Neural progenitor cell (in vitro differentiated cells): ENCODE measurements at regions not wholly inside any gene's neighbourhood (a gene's known extent, or its start where the extent isn't known, plus 50 kb on each side); places are given as distances from the start of the nearest gene placed in this dataset.

Experiments used
- DNase-seq: peaks from one replicate; pipeline ENCODE4 v3.0.0-alpha.2; 2016; ENCODE audit warnings: low spot score
- H2AFZ ChIP-seq: fragments of 200-600 bp; sonication (generic); replicated peaks from 2 replicates; pipeline ENCODE4 v1.6.1; 2016; ENCODE audit warnings: antibody characterized with exemption
- H3F3A ChIP-seq: fragments of 200-600 bp; sonication (generic); 2 replicates; pipeline ENCODE4 v1.6.1; 2016; ENCODE audit warnings: antibody characterized with exemption, low read depth
- H3K27ac ChIP-seq: fragments of 200-600 bp; sonication (generic); 2 replicates; pipeline ENCODE4 v1.5.1; 2016; ENCODE audit warnings: mild to moderate bottlenecking
- H3K27me3 ChIP-seq: fragments of 200-600 bp; sonication (generic); 2 replicates; pipeline ENCODE4 v1.6.1; 2016; ENCODE audit warnings: mild to moderate bottlenecking, moderate library complexity
- H3K36me3 ChIP-seq: fragments of 200-600 bp; sonication (generic); 2 replicates; pipeline ENCODE4 v1.5.1; 2016
- H3K4me1 ChIP-seq: fragments of 200-600 bp; sonication (generic); 2 replicates; pipeline ENCODE4 v1.6.1; 2016; ENCODE audit warnings: mixed run types
- H3K4me2 ChIP-seq: fragments of 200-600 bp; sonication (generic); 2 replicates; pipeline ENCODE4 v1.6.1; 2016
- H3K4me3 ChIP-seq: fragments of 200-600 bp; sonication (generic); 2 replicates; pipeline ENCODE4 v1.5.1; 2016
- H3K79me2 ChIP-seq: fragments of 200-600 bp; sonication (generic); 2 replicates; pipeline ENCODE4 v1.6.1; 2016; ENCODE audit warnings: low read depth
- H3K9ac ChIP-seq: fragments of 200-600 bp; sonication (generic); 2 replicates; pipeline ENCODE4 v1.6.1; 2016
- H3K9me3 ChIP-seq: fragments of 200-600 bp; sonication (generic); 2 replicates; pipeline ENCODE4 v1.5.1; 2016; ENCODE audit warnings: low read depth
- H4K20me1 ChIP-seq: fragments of 200-600 bp; sonication (generic); 2 replicates; pipeline ENCODE4 v1.6.1; 2016; ENCODE audit warnings: low read depth
- H3K27ac Mint-ChIP-seq: 3 replicates; pipeline ENCODE4 v1.8.0; 2021; ENCODE audit warnings: mixed read lengths
- H3K27me3 Mint-ChIP-seq: 2 replicates; pipeline ENCODE4 v1.8.0; 2022; ENCODE audit warnings: low read depth, mild to moderate bottlenecking, inconsistent platforms, moderate library complexity, mixed read lengths; ENCODE audit not compliant: insufficient read depth
- H3K36me3 Mint-ChIP-seq: 3 replicates; pipeline ENCODE4 v1.8.0; 2021; ENCODE audit warnings: mixed read lengths
- H3K4me1 Mint-ChIP-seq: 3 replicates; pipeline ENCODE4 v1.8.0; 2021; ENCODE audit warnings: mixed read lengths
- H3K4me3 Mint-ChIP-seq: 3 replicates; pipeline ENCODE4 v1.8.0; 2021; ENCODE audit warnings: mild to moderate bottlenecking, moderate library complexity, mixed read lengths
- H3K9me3 Mint-ChIP-seq: 3 replicates; pipeline ENCODE4 v1.8.0; 2020; ENCODE audit warnings: mixed read lengths
- EZH2 ChIP-seq: fragments of 200-600 bp; sonication (generic); IDR thresholded peaks from 2 replicates; pipeline ENCODE4 v1.6.1; 2017; ENCODE audit warnings: antibody characterized with exemption, mild to moderate bottlenecking, moderate library complexity
- EZH2phosphoT487 ChIP-seq: fragments of 200-600 bp; sonication (generic); IDR thresholded peaks from 2 replicates; pipeline ENCODE4 v1.6.1; 2017; ENCODE audit warnings: antibody characterized with exemption
- TF ChIP-seq, protein P1 (sequence below): fragments of 200-600 bp; sonication (generic); IDR thresholded peaks from 2 replicates; pipeline ENCODE4 v1.5.1; 2017; ENCODE audit warnings: antibody characterized with exemption, mild to moderate bottlenecking

- Histone ChIP-seq H3K4me3 (no peak overlapping the region), H3F3A (no peaks in the 10 kb centered on the region), H4K20me1 (no peaks in the 10 kb centered on the region), H2AFZ (no peak overlapping the region), H3K27me3 (no peaks in the 10 kb centered on the region), H3K4me1 (no peaks in the 10 kb centered on the region), H3K9me3 (peaks cover 26% of the 10 kb centered on the region), H3K4me2 (no peak overlapping the region), H3K27ac (no peak overlapping the region), H3K79me2 (no peaks in the 10 kb centered on the region), H3K36me3 (no peaks in the 10 kb centered on the region), H3K9ac (no peak overlapping the region)
- no peaks in the 10 kb centered on the region for H3K36me3 Mint-ChIP-seq
- H3K9me3 Mint-ChIP-seq, result peaks cover 23% of the 10 kb centered on the region
- no peak for DNase-seq
- no peak overlapping the region for H3K27ac Mint-ChIP-seq
- H3K4me1 Mint-ChIP-seq, result no peaks in the 10 kb centered on the region
- H3K27me3 Mint-ChIP-seq, result peaks cover 3% of the 10 kb centered on the region
- H3K4me3 Mint-ChIP-seq, result no peak overlapping the region
- TF ChIP-seq EZH2, result no peak
- TF ChIP-seq, protein P1, sequence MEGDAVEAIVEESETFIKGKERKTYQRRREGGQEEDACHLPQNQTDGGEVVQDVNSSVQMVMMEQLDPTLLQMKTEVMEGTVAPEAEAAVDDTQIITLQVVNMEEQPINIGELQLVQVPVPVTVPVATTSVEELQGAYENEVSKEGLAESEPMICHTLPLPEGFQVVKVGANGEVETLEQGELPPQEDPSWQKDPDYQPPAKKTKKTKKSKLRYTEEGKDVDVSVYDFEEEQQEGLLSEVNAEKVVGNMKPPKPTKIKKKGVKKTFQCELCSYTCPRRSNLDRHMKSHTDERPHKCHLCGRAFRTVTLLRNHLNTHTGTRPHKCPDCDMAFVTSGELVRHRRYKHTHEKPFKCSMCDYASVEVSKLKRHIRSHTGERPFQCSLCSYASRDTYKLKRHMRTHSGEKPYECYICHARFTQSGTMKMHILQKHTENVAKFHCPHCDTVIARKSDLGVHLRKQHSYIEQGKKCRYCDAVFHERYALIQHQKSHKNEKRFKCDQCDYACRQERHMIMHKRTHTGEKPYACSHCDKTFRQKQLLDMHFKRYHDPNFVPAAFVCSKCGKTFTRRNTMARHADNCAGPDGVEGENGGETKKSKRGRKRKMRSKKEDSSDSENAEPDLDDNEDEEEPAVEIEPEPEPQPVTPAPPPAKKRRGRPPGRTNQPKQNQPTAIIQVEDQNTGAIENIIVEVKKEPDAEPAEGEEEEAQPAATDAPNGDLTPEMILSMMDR, result no peak
- no peak for TF ChIP-seq EZH2phosphoT487
Measured at GRCh38 chr14:106683631-106684030, 1157.2 kb downstream of the TMEM121 start.

GRCh38 chr14:106686533-106686932 lies 1160.2 kb downstream of the TMEM121 start:
- no peaks in the 10 kb centered on the region for H4K20me1 ChIP-seq
- no peaks in the 10 kb centered on the region for H3K36me3 ChIP-seq
- H3K4me1 ChIP-seq, result no peaks in the 10 kb centered on the region
- Mint-ChIP-seq H3K9me3 (peaks cover 33% of the 10 kb centered on the region), H3K4me1 (no peaks in the 10 kb centered on the region), H3K27ac (no peak overlapping the region), H3K27me3 (peaks cover 5% of the 10 kb centered on the region), H3K4me3 (no peak overlapping the region), H3K36me3 (no peaks in the 10 kb centered on the region)
- no peaks in the 10 kb centered on the region for H3K79me2 ChIP-seq
- H3K4me3 ChIP-seq, result no peak overlapping the region
- H3K9ac ChIP-seq, result no peak overlapping the region
- H2AFZ ChIP-seq, result no peak overlapping the region
- H3F3A ChIP-seq, result no peaks in the 10 kb centered on the region
- H3K27me3 ChIP-seq, result no peaks in the 10 kb centered on the region
- TF ChIP-seq EZH2phosphoT487, result no peak
- TF ChIP-seq, protein P1, result no peak
- no peak for TF ChIP-seq EZH2
- H3K27ac ChIP-seq, result no peak overlapping the region
- peaks cover 22% of the 10 kb centered on the region for H3K9me3 ChIP-seq
- no peak for DNase-seq
- no peak overlapping the region for H3K4me2 ChIP-seq

GRCh38 chr14:106690333-106690891 lies 1164.0 kb downstream of the TMEM121 start:
- peaks cover 38% of the 10 kb centered on the region for H3K9me3 Mint-ChIP-seq
- TF ChIP-seq, protein P1, result no peak
- TF ChIP-seq EZH2, result no peak
- TF ChIP-seq EZH2phosphoT487, result no peak
- Histone ChIP-seq H4K20me1 (no peaks in the 10 kb centered on the region), H3K4me2 (no peak overlapping the region), H3F3A (no peaks in the 10 kb centered on the region), H3K27me3 (no peaks in the 10 kb centered on the region), H3K27ac (no peak overlapping the region), H3K79me2 (no peaks in the 10 kb centered on the region), H3K9me3 (peaks cover 12% of the 10 kb centered on the region), H3K4me1 (no peaks in the 10 kb centered on the region), H2AFZ (no peak overlapping the region), H3K4me3 (no peak overlapping the region), H3K9ac (no peak overlapping the region), H3K36me3 (no peaks in the 10 kb centered on the region)
- H3K4me1 Mint-ChIP-seq, result no peaks in the 10 kb centered on the region
- H3K36me3 Mint-ChIP-seq, result no peaks in the 10 kb centered on the region
- H3K4me3 Mint-ChIP-seq, result no peak overlapping the region
- H3K27me3 Mint-ChIP-seq, result peaks cover 5% of the 10 kb centered on the region
- H3K27ac Mint-ChIP-seq, result no peak overlapping the region
- DNase-seq, result no peak
